ENCODE measurements at regions not wholly inside any gene's neighbourhood (a gene's known extent, or its start where the extent isn't known, plus 50 kb on each side); places are given as distances from the start of the nearest gene placed in this dataset.

DNA sequence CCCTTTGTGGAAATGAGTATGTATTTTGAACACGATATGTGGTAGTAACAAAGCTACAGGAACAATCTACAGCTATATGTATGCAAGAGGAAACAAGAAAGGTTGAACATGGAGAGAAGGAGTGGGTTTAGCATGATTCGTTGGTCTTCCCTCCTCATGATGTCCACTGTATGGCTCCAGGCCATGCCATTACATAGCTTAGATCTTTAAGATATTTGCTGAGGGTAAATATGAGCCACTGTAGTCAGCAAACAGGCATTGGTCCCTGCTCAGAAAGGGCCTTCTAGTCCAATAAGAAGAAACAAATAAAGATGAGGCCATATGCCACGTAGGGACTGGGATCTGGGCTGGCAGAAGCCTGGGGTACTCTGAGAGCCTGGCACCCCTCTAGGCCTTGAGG, 543.2 kb upstream of the SGCD start:
- no peak overlapping the region for H3K4me3 ChIP-seq (ENCODE audit: low read depth, low read length)
- TF ChIP-seq, protein P1, sequence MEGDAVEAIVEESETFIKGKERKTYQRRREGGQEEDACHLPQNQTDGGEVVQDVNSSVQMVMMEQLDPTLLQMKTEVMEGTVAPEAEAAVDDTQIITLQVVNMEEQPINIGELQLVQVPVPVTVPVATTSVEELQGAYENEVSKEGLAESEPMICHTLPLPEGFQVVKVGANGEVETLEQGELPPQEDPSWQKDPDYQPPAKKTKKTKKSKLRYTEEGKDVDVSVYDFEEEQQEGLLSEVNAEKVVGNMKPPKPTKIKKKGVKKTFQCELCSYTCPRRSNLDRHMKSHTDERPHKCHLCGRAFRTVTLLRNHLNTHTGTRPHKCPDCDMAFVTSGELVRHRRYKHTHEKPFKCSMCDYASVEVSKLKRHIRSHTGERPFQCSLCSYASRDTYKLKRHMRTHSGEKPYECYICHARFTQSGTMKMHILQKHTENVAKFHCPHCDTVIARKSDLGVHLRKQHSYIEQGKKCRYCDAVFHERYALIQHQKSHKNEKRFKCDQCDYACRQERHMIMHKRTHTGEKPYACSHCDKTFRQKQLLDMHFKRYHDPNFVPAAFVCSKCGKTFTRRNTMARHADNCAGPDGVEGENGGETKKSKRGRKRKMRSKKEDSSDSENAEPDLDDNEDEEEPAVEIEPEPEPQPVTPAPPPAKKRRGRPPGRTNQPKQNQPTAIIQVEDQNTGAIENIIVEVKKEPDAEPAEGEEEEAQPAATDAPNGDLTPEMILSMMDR (conservative IDR thresholded peaks at IDR 0.05; ENCODE audit: low read depth, low read length), result no peak
- no peak for DNase-seq (ENCODE audit: low read depth)

DNA sequence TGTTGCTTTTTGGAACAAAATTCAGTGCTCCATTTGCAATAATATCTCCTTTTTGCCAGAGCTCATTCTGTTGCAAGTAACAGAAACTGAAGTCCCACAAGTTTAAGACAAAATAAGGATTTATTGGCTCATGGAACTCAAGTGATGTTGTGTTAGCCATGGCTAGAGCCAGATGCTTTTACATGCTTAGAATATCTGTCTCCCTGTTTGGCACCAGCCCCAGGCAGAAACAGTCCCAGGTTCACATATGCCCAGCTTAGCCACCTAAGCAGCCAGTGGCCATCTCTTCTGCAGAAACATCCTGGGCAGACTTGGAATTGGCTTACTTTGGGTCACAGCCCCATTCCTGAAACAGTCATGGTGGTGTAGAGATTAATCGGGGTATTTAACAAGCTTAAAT, 540.9 kb upstream of the SGCD start:
- TF ChIP-seq, protein P1 (conservative IDR thresholded peaks at IDR 0.05; ENCODE audit: low read depth, low read length), result no peak
- no peak overlapping the region for H3K4me3 ChIP-seq (ENCODE audit: low read depth, low read length)
- DNase-seq (ENCODE audit: low read depth), result no peak

DNA sequence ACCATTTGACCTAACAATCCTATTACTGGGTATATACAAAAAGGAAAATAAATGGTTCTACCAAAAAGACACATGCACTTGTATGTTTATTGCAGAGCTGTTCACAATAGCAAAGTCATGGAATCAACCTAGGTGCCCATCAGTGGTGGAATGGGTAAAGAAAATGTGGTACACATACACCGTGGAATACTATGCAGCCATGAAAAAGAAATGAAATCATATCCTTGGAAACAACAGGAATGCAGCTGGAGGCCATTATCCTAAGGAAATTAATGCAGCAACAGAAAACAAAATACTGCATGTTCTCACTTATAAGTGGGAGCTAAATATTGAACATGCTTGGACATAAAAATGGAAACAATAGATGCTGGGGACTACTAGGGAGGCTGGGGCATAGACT, 534.1 kb upstream of the SGCD start:
- TF ChIP-seq, protein P1 (conservative IDR thresholded peaks at IDR 0.05; ENCODE audit: low read depth, low read length), result no peak
- no peak for DNase-seq (ENCODE audit: low read depth)
- H3K4me3 ChIP-seq (ENCODE audit: low read depth, low read length), result no peak overlapping the region

DNA sequence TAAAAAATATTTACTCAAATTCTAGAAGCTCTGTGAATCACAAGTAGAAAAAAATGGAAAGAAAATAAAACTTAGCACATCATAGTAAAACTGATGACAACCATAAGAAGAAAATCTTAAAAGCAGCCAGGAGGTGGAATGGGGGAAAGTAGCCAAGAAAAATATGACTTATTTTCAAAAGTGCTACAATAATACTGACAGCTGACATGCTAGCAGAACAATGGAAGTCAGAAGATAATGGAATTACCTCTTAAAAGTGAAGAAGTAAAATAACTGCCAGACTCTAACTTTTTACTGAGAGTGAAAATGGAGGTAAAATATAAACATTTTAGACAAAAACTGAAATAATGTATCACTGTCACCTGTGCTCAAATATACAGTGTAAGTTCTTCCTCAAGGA, 532.2 kb upstream of the SGCD start:
- H3K4me3 ChIP-seq (ENCODE audit: low read depth, low read length), result no peak overlapping the region
- no peak for DNase-seq (ENCODE audit: low read depth)
- TF ChIP-seq, protein P1 (conservative IDR thresholded peaks at IDR 0.05; ENCODE audit: low read depth, low read length), result no peak

DNA sequence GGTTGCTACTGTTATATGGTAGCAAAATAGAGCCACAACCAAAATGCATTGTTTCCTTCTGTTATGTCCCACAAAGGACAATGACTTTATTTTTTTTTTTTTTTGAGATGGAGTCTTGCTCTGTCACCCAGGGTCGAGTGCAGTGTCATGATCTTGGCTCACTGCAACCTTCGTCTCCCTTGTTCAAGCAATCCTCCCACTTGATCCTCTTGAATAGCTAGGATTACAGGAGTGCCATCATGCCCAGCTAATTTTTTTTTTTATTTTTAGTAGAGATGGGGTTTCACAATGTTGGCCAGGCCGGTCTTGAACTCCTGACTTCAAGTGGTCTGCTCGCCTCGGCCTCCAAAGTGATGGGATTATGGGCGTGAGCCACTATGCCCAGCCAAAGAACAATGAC, 527.7 kb upstream of the SGCD start:
- no peak for DNase-seq (ENCODE audit: low read depth)
- H3K4me3 ChIP-seq (ENCODE audit: low read depth, low read length), result no peak overlapping the region
- TF ChIP-seq, protein P1 (conservative IDR thresholded peaks at IDR 0.05; ENCODE audit: low read depth, low read length), result no peak

DNA sequence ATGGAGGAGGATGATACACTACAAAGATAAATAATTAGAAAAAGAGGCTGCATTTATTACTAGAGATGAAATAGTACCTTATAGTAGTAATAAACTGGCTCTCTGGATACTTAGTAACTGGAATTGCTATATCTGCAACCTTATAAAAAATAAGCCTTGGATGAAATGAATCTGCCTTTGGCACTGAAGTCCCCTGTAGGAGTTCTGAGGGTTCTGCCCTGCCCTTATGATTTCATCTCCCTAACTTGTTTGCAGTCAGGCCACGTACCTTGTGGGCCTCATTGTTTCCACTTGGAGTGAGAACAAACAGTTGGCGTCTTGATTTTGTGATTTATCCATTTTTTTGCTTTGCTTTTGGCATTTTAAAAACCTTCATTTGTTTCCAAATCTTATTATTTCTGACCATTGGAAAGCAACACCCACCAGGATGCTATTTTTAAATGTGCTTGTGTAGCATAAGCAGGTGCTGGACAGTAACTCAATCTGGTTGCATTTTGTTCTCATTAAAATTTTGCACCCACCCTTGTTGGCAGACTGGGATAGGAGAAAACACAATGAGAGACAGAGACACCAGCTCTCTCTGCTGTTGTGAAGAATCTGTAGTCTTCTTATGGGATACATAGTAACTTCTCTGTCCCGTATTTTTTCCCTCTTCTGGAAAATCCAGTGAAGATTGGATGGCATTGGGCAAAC, 518.9 kb upstream of the SGCD start:
- TF ChIP-seq, protein P1 (conservative IDR thresholded peaks at IDR 0.05; ENCODE audit: low read depth, low read length), result no peak
- no peak for DNase-seq (ENCODE audit: low read depth)
- no peak overlapping the region for H3K4me3 ChIP-seq (ENCODE audit: low read depth, low read length)

DNA sequence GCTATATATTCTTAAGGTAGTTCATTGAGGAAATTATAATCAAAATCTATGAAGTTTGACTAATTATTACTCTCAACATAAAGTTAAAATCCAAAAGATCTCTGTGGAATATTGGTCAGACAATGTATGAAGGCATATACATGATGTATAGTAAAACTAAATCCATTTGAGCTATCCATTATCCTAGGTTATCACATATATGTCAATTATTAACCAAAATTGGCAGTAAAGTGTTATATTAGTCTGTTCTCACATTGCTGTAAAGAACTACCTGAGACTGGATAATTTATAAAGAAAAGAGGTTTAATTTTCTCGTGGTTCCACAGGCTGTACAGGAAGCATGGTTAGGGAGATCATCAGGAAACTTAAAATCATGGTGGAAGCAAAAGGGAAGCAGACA, 511.7 kb upstream of the SGCD start:
- H3K4me3 ChIP-seq (ENCODE audit: low read depth, low read length), result no peak overlapping the region
- TF ChIP-seq, protein P1 (conservative IDR thresholded peaks at IDR 0.05; ENCODE audit: low read depth, low read length), result no peak
- no peak for DNase-seq (ENCODE audit: low read depth)
